Cerebellar nuclear complex (tissue), 1 donor: ENCODE measurements at regions not wholly inside any gene's neighbourhood (a gene's known extent, or its start where the extent isn't known, plus 50 kb on each side); places are given as distances from the start of the nearest gene placed in this dataset.

ENCODE experiments used
- DNase-seq, 2 experiments: peaks; one replicate each; lab custom pipeline; 2025; lab: John Stamatoyannopoulos, UW

- DNase-seq = no peak
These were observed 1317.4 kb upstream of the TENM3 start for GRCh38 chr4:180925805-180926204.

GRCh38 chr4:180926277-180926676 is 1316.9 kb upstream of the TENM3 start:
- no peak for DNase-seq

- DNase-seq = no peak
These were observed 1310.7 kb upstream of the TENM3 start for GRCh38 chr4:180932370-180933001.

- DNase-seq = no peak
These were observed 1306.1 kb upstream of the TENM3 start for GRCh38 chr4:180937083-180937482.

- no peak for DNase-seq
These were observed 1302.5 kb upstream of the TENM3 start for GRCh38 chr4:180940680-180941079.

- DNase-seq = no peak
These were observed 1300.8 kb upstream of the TENM3 start for GRCh38 chr4:180942367-180942916.

- DNase-seq = no peak
These were observed 1297.0 kb upstream of the TENM3 start for GRCh38 chr4:180946188-180946587.

GRCh38 chr4:180947425-180947824 is 1295.8 kb upstream of the TENM3 start:
- DNase-seq = no peak

- no peak for DNase-seq
These were observed 1293.6 kb upstream of the TENM3 start for GRCh38 chr4:180949424-180950213.

GRCh38 chr4:180950377-180950776 is 1292.8 kb upstream of the TENM3 start:
- no peak for DNase-seq

- no peak for DNase-seq
These were observed 1291.9 kb upstream of the TENM3 start for GRCh38 chr4:180951312-180951711.

- DNase-seq = no peak
These were observed 1289.6 kb upstream of the TENM3 start for GRCh38 chr4:180953572-180953971.

- DNase-seq = no peak
These were observed 1282.3 kb upstream of the TENM3 start for GRCh38 chr4:180960743-180961401.

- no peak for DNase-seq
These were observed 1280.9 kb upstream of the TENM3 start for GRCh38 chr4:180962268-180962667.

GRCh38 chr4:180966312-180966711 is 1276.9 kb upstream of the TENM3 start:
- no peak for DNase-seq

- no peak for DNase-seq
These were observed 1275.3 kb upstream of the TENM3 start for GRCh38 chr4:180967936-180968335.

- no peak for DNase-seq
These were observed 1269.3 kb upstream of the TENM3 start for GRCh38 chr4:180973894-180974293.

GRCh38 chr4:180990931-180991330 is 1252.3 kb upstream of the TENM3 start:
- DNase-seq = no peak

- no peak for DNase-seq
These were observed 1249.9 kb upstream of the TENM3 start for GRCh38 chr4:180993244-180993836.

GRCh38 chr4:180994722-180995121 is 1248.5 kb upstream of the TENM3 start:
- DNase-seq = no peak

- no peak for DNase-seq
These were observed 1244.0 kb upstream of the TENM3 start for GRCh38 chr4:180999217-180999616.

GRCh38 chr4:181004056-181004455 is 1239.1 kb upstream of the TENM3 start:
- no peak for DNase-seq
